ENCODE measurements at regions not wholly inside any gene's neighbourhood (a gene's known extent, or its start where the extent isn't known, plus 50 kb on each side); places are given as distances from the start of the nearest gene placed in this dataset.
A peak's percentile ranks its signal among the peaks of the same experiment; 100 is the strongest.

DNA sequence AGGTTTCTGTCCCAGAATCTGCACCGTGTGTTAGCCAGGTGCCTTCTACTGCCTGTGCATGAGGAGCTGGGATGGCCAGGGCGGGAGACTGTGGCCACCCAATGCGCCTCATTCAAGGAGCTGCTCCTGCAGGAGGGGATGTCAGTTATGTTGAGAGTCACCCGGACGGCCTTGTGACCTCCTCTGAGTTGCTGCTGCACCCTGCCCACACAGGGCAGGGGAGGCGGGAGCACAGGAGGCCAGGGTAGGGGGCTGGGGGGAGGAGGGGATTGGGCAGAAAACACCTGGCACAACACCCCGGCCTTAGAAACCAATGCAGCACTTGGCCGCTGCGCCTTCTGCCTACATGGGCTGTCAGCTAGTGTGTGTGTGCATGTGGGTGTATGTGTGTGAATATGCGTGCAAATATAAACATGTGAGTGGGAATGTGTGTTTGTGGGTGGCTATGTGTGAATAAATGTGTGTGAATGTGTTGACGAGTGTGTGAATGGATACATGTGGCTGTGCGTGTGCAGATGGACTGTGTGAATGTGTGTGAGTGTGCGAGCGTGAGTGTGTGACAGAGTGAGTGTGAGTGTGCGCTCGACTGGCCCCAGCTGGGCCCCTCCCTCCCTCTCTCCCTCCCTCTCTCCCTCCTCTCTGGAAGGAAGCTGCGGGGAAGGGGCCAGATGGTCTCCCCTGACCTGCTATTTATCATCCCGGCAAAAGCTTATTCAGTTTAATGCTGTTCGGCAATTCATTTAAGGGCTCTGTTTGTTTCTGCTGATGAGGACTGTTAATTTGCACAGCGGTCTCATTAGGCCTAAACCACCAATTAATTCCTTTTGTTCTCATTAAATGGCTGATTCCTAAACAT, 106.9 kb downstream of the TLE3 start:
- no peak overlapping the region for H3K4me3 ChIP-seq (ENCODE audit: low read depth, low read length)
- no peak for DNase-seq (ENCODE audit: low read depth)
- TF ChIP-seq, protein P1, sequence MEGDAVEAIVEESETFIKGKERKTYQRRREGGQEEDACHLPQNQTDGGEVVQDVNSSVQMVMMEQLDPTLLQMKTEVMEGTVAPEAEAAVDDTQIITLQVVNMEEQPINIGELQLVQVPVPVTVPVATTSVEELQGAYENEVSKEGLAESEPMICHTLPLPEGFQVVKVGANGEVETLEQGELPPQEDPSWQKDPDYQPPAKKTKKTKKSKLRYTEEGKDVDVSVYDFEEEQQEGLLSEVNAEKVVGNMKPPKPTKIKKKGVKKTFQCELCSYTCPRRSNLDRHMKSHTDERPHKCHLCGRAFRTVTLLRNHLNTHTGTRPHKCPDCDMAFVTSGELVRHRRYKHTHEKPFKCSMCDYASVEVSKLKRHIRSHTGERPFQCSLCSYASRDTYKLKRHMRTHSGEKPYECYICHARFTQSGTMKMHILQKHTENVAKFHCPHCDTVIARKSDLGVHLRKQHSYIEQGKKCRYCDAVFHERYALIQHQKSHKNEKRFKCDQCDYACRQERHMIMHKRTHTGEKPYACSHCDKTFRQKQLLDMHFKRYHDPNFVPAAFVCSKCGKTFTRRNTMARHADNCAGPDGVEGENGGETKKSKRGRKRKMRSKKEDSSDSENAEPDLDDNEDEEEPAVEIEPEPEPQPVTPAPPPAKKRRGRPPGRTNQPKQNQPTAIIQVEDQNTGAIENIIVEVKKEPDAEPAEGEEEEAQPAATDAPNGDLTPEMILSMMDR (IDR thresholded peaks at IDR 0.05; ENCODE audit: control insufficient read depth, extremely low read depth, insufficient read depth): no peak

DNA sequence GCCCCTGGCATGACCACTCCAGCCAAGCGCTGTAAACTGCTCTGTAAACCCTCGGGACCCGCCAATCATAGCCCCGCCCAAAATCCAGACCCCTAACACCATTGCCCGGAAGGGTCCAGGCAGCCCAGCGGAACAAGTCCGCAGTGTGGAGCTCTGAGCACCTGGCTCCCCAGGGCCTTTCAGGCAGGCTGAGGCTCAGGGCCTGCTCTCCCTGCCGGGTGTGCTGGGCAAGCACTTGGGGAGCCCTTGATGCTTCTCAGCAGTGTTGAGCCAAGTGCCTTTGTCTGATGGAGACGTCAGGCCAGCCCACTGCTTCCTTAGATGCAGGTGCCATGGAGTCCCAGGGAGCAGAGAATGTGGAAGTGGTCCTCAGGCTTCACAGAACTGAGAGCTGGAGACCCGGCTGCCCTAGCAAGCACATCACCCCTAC, 106.2 kb downstream of the TLE3 start:
- DNase-seq (ENCODE audit: low read depth): no peak
- TF ChIP-seq, protein P1 (IDR thresholded peaks at IDR 0.05; ENCODE audit: control insufficient read depth, extremely low read depth, insufficient read depth): no peak
- H3K4me3 ChIP-seq (ENCODE audit: low read depth, low read length): no peak overlapping the region

- TF ChIP-seq, protein P1 (IDR thresholded peaks at IDR 0.05; ENCODE audit: control insufficient read depth, extremely low read depth, insufficient read depth): no peak
- DNase-seq (ENCODE audit: low read depth): no peak
- no peak overlapping the region for H3K4me3 ChIP-seq (ENCODE audit: low read depth, low read length)
These were observed 105.4 kb downstream of the TLE3 start for GRCh38 chr15:69992348-69992747.

- no peak overlapping the region for H3K4me3 ChIP-seq (ENCODE audit: low read depth, low read length)
- TF ChIP-seq, protein P1 (IDR thresholded peaks at IDR 0.05; ENCODE audit: control insufficient read depth, extremely low read depth, insufficient read depth): no peak
- DNase-seq (ENCODE audit: low read depth): no peak
These were observed 103.1 kb downstream of the TLE3 start for GRCh38 chr15:69994429-69995205.

- no peak for DNase-seq (ENCODE audit: low read depth)
- H3K4me3 ChIP-seq (ENCODE audit: low read depth, low read length): no peak overlapping the region
- TF ChIP-seq, protein P1 (IDR thresholded peaks at IDR 0.05; ENCODE audit: control insufficient read depth, extremely low read depth, insufficient read depth): no peak
These were observed 101.2 kb downstream of the TLE3 start for GRCh38 chr15:69996321-69997160.

DNA sequence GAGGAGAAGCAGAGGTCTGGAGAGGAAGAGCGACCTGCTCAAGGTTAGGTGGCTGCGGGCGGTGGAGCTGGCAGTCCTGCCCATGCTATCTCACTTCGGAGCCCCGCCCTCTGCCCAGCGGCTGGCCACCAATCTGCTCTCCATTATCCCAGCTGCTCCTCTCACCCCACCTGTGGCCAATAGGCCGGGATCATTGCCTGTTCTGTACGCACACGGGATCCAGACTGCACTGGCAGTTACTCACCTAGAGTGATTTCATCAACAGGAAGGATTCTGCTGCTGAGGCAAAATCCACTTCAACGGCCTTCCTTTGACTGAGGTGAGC, 100.6 kb downstream of the TLE3 start:
- TF ChIP-seq, protein P1 (IDR thresholded peaks at IDR 0.05; ENCODE audit: control insufficient read depth, extremely low read depth, insufficient read depth): no peak
- DNase-seq (ENCODE audit: low read depth): peak; percentile 86
- H3K4me3 ChIP-seq (ENCODE audit: low read depth, low read length): no peak overlapping the region
